ENCODE measurements at regions not wholly inside any gene's neighbourhood (a gene's known extent, or its start where the extent isn't known, plus 50 kb on each side); places are given as distances from the start of the nearest gene placed in this dataset.

DNA sequence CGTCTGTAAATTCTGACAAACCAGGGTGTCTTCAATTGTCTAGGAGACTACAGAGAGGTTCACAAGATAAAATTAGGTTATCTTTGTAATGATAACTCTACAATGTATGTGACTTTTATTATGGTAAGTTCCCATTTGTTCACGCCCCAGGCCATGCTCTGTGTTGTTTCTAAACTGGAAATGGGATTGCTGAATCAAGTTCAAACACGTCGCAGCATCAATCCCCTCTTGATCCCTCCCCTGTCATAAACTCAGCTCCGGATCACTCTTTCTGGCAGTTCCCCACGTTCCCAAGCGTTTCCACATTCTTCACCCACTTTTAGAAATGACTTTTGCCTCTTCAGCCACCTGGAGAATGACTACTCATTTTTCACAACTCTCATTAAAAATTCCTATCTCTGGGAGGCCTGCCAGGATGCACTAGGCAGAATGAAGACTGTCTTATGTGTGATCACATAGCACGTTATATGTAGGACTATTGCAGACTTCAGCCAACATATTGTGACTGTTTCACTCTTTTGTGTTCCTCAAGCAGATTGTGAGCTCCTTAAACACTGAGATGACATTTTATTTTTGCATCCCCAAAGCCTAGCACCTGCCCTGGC lies 1124.2 kb upstream of the WWC1 start:
- no peak for DNase-seq (ENCODE audit: low spot score)
- TF ChIP-seq CTCF (IDR thresholded peaks at IDR 0.05; ENCODE audit: extremely low read depth, insufficient read depth, missing control alignments): no peak
- in situ Hi-C loops (cut with MboI; ENCODE audit: low pct_unique_long_range_greater_than_20kb, low sequenced_read_pairs, unreplicated experiment): no loop called here

DNA sequence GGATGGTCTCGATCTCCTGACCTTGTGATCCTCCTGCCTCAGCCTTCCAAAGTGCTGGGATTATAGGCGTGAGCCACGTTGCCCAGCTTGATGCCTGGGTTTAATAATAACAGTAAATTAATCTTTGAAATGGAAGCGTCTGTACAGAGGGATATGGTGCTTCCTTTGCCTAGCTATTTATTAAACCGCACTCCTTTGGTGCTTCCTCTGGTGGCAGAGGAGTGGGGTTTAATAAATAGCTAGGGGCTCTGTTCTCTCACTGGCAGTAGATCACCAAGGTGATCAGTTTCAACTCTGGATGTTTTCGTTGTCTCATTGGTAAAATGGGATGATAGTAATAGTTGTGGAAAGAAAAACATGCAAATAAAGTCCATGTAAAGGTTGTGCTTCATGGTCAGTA lies 1122.5 kb upstream of the WWC1 start:
- no peak for TF ChIP-seq CTCF (IDR thresholded peaks at IDR 0.05; ENCODE audit: extremely low read depth, insufficient read depth, missing control alignments)
- DNase-seq (ENCODE audit: low spot score): no peak
- in situ Hi-C loops (cut with MboI; ENCODE audit: low pct_unique_long_range_greater_than_20kb, low sequenced_read_pairs, unreplicated experiment): no loop called here

DNA sequence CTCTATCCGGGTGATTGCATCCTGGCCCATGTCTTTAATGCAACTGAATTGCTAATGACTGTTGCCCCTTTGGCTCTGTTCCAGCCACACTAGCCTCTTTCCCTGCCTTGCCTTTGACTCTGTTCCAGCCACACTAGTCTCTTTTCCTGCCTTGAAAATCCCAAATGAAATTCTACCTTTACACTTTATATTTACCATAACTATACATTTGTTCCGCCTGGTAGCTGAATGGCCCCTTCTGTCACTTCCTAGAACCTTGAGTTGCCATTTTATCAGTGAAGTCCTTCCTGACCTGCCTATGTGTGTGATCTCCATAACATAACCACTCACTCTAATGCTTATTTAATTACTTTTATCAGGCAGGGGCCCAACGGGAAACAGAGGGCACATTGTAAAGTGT lies 1120.4 kb upstream of the WWC1 start:
- in situ Hi-C loops (cut with MboI; ENCODE audit: low pct_unique_long_range_greater_than_20kb, low sequenced_read_pairs, unreplicated experiment): no loop called here
- DNase-seq (ENCODE audit: low spot score): no peak
- no peak for TF ChIP-seq CTCF (IDR thresholded peaks at IDR 0.05; ENCODE audit: extremely low read depth, insufficient read depth, missing control alignments)

DNA sequence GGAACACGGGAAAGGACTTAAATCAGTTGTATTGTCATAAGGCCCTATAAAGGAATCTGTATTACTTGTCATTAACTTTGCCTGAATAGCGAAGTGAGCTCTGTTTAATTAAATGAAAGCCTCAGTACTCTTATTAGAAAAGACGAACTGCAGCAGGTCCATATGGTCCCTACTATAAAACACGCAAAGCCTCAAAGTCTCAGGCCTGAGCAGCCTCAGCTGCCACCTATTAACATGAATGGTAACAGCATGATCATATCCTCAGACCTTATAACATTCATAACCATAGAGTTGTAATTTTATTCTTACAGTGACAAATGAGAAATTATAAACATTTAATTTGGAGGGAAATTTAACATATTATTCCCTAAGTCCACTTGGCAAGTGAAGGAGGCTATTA lies 1113.7 kb upstream of the WWC1 start:
- no peak for TF ChIP-seq CTCF (IDR thresholded peaks at IDR 0.05; ENCODE audit: extremely low read depth, insufficient read depth, missing control alignments)
- no peak for DNase-seq (ENCODE audit: low spot score)
- in situ Hi-C loops (cut with MboI; ENCODE audit: low pct_unique_long_range_greater_than_20kb, low sequenced_read_pairs, unreplicated experiment): no loop called here

DNA sequence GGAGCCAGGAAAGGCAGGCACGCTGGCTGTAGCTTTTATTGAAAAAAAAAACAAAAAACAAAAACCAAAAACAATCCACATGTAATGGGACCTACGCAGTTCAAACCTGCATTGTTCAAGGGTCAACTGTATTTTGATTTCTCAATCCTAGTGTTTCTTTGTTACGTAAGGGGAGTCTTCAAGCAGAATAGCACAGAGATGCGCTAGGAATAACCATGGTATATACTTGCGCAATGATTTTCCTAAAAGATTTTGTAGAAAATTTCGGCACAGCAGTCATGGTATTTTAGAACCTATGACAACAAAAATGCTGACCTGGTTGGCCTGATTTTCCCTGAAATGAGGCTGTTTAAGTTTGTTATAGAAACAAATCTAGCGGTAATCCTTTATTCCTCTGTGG lies 1110.5 kb upstream of the WWC1 start:
- no peak for DNase-seq (ENCODE audit: low spot score)
- no peak for TF ChIP-seq CTCF (IDR thresholded peaks at IDR 0.05; ENCODE audit: extremely low read depth, insufficient read depth, missing control alignments)
- in situ Hi-C loops (cut with MboI; ENCODE audit: low pct_unique_long_range_greater_than_20kb, low sequenced_read_pairs, unreplicated experiment): no loop called here

GRCh38 chr5:167205881-167206280 lies 1085.6 kb upstream of the WWC1 start:
- no peak for DNase-seq (ENCODE audit: low spot score)
- TF ChIP-seq CTCF (IDR thresholded peaks at IDR 0.05; ENCODE audit: extremely low read depth, insufficient read depth, missing control alignments): no peak
- in situ Hi-C loops (cut with MboI; ENCODE audit: low pct_unique_long_range_greater_than_20kb, low sequenced_read_pairs, unreplicated experiment): no loop called here

GRCh38 chr5:167207081-167207480 lies 1084.4 kb upstream of the WWC1 start:
- in situ Hi-C loops (cut with MboI; ENCODE audit: low pct_unique_long_range_greater_than_20kb, low sequenced_read_pairs, unreplicated experiment): no loop called here
- no peak for TF ChIP-seq CTCF (IDR thresholded peaks at IDR 0.05; ENCODE audit: extremely low read depth, insufficient read depth, missing control alignments)
- DNase-seq (ENCODE audit: low spot score): no peak
